AML-193 (cell line): ENCODE measurements at regions not wholly inside any gene's neighbourhood (a gene's known extent, or its start where the extent isn't known, plus 50 kb on each side); places are given as distances from the start of the nearest gene placed in this dataset.
"Not testable (repeated sequence)": the region's sequence is repeated elsewhere in the genome, so short reads cannot be mapped to it uniquely, and the experiment has no call there.

ENCODE experiments used
- DNase-seq, 2 experiments: peaks; one replicate each; lab custom pipeline; 2025; lab: John Stamatoyannopoulos, UW

DNA sequence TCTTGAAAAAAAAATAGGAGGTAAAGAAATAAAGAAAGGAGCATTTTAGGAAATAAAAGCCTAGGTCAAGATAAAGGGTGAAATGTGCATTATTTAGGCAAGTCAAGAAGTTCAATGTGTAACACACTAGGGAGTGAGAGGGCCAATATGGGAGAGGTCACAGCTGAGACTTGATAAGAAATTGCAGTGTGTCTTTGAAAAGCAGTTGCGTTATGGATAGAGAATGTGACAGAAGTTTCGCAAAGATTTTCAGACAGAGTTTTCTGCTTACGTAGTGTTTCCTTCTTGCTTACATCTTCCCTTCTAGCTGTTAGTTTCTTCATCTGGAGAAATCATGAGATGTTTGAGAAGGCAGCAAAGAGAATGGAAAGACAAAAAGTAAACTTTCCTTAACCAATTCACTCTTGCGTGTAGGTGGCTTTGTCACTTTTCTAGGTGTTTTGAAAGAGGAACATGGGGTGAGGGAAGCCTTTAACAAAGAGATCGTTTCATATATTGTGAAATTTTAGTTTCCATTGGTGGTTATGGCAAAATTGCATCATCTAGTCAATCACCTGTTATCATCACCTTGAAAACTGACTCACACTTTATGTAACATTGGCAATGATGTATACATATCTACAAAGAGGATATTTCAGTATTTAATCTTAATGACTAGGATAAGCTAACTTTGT is 975.5 kb downstream of the OLFM4 start:
- DNase-seq, result peak; percentile 87 to 89

DNA sequence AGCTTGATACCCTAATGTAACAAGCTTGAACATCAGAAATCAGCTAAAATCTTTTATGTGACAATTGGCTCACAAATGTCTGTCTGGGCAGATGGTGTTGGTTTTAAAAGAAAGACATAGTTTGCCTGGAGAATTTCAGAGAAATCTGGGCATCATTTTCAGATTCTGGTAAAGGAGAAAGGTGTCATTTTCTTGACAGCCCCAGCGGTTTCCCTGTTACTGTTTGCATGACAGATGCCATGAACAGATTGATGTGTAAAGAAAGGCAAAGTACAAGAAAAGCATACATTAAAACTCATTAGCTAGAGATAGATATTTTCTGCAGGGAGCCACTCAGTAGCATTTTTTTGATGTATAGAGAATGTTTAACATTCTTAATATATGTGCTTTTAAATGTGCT is 987.9 kb downstream of the OLFM4 start:
- no peak for DNase-seq

DNA sequence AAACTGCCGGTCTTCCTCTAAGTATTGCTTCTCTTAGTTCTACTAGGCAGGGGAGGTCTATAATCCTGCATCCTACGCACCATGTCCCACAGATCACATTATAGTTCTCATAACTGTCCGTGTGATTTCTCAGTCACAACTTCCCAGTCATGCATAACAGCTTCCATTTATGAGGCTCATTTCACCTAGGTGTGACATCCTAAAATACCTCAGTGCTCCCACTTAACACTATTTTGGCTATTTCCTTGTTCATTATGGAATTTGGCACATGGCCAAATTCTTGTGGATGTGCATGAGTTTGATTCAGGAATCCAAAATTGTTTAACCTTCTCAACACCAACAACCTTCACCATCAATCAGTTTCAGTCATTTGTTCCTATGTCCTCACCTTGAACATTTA is 989.9 kb downstream of the OLFM4 start:
- no peak for DNase-seq

DNA sequence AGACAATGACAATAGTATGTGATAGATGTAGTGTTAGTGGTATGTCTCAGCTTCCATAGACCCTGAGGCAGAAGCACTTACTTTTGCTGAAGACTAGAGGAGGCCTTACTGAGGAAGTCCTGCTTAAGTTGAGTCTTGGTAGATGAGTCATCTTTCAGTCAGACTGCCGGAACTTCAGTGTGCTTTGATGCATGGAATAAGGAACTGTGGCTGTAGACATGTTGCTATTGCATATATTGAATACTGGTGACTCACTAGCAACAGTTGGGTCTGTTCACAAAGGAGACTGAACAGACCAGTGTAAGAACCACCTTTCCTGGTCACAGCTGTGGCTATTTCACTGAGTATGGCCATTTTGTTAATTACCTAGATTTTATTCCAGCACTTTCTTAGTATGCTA is 1000.6 kb downstream of the OLFM4 start:
- peak; percentile 99 to 100 for DNase-seq

DNA sequence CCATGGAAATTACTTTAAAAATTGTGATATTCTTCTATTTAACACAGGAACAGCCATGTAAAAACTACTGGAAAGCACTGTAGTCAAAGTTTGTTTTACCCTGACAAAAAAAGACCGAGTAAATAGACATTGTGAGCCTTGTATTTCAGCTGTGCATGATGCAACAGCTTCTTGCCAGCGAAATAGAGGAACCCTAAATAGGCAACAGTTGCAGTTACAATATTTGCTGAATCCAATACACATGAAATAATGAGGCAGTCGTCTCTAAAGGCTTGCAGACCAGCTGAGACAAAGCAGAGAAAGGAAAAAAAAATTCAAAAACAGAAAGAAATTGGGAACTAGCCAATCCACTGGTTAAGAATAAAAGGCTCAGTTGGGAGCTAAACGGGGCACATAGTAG is 1001.1 kb downstream of the OLFM4 start:
- DNase-seq, result peak; percentile 79 to 90

DNA sequence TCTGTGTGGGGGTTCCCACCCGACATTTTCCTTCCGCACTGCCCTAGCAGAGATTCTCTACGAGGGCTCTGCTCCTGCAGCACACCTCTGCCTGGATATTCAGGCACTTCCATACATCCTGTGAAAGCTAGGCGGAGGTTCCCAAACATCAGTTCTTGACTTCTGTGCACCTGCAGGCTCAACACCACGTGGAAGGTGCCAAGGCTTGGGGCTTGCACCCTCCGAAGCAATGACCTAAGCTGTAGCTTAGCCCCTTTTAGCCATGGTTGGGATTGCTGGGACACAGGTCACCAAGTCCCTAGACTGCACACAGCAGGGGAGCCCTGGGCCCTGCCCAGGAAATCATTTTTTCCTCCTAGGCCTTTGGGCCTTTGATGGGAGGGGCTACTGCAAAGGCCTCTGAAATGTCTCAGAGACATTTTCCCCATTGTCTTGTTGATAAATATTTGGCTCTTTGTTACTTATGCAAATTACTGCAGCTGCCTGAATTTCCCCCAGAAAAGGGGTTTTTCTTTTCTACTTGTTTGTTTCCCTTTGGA is 1004.8 kb downstream of the OLFM4 start:
- DNase-seq, result no peak

DNA sequence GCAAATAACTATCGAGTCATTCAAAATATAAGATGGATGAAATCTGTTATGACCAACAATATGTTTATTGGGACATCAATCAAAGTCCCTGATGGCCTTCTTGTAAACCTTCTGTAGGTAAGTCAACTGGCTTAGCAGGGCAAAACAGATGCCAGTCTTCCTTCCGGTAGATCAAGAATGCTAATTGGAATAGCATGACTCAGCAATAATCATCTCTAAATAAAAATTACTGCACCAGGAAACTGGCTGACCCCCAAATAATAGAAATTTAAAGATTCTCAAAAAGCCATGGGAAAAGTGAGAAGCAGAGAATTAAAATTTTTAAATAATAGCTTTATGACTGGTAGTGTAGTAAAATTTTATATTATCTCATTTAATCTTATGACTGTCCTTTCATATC is 1005.4 kb downstream of the OLFM4 start:
- no peak for DNase-seq

DNA sequence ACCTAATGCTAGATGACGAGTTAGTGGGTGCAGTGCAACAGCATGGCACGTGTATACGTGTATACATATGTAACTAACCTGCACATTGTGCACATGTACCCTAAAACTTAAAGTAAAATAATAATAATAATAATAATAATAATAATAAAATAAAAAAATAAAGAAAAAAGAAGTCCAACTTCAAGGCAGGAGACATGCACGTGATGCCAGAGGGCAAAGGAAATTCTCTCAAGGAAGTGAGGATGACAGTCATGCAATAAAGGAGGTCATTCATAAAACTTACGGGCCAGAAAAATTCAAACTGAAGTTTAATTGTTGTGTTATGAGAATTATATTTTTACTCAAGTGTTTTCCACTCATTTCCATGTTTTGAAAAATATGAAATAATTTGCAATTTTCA is 1028.8 kb downstream of the OLFM4 start:
- not testable (repeated sequence) for DNase-seq

DNA sequence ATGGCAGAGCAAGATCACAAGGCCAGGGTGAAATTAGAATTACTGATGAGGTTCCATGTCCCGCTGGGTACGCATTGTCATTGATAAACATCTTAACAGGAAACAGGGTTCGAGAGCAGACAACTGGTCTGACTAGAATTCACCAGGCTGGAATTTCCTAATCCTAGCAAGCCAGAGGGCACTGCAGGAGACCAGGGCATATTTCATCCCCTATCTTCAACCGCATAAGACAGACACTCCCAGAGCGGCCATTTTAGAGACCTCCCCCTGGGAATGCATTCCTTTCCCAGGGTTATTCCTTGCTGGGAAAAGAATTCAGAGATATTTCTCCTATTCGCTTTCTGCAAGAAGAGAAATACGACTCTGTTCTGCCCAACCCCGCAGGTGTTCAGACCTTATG is 1041.3 kb downstream of the OLFM4 start:
- not testable (repeated sequence) for DNase-seq

DNA sequence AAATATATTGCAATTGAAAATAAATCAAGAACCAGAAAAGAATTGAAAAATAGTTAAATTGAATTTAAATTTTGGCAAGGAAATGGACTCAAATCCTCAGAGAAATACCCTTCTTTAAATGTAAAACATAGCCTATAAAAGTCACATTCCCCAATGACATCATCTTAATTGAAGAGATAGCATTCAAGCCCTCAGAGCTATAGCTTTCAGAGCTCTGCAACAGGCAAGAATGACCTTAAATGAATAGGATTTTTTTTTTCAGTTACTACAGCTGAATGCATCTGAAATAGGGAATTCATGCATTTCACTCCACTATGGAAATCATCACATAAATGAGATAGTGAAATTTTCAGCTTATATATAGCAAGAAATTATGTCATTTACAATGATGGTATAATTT is 1049.0 kb downstream of the OLFM4 start:
- DNase-seq, result no peak

DNA sequence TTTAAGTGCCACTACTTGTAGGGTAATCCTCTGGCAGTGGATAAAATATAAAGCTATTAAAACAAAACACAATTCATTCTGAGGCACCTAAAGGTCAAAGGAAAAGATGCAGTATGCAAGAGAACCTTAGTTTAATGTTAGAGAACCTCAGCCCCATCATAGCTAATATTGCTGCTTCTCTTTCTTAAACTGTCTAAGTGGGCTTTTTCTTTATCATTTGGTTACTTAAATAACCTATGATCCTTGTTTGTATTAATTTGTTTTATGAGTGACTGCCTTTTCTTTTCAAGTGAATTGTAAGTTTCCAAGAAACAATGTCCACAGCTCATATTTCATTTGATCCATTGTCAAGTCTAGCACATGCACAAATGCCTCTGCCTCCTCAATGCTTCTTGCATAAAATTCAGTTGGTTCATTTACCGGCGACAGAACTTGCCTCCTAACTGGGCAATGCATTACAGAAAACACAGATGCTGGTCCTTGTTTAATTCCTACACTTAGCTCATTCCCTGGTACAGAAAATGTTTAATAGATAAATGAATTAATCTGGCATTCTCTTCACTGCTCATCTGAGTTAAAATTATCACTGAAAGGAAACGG is 1049.8 kb downstream of the OLFM4 start:
- DNase-seq, result no peak

DNA sequence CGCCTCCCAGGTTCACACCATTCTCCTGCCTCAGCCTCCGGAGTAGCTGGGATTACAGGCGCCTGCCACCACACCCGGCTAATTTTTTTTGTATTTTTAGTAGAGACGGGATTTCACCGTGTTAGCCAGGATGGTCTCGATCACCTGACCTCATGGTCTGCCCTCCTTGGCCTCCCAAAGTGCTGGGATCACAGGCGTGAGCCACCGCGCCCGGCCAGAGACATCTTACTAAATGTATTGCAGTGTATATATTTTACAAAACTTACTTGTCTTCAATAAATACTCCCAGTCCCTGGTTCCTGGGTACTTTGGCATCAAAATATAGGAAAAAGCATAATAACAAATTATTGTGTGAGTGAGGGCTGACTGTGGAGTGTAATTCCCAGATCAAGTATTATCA is 1053.7 kb downstream of the OLFM4 start:
- DNase-seq, result not testable (repeated sequence)

DNA sequence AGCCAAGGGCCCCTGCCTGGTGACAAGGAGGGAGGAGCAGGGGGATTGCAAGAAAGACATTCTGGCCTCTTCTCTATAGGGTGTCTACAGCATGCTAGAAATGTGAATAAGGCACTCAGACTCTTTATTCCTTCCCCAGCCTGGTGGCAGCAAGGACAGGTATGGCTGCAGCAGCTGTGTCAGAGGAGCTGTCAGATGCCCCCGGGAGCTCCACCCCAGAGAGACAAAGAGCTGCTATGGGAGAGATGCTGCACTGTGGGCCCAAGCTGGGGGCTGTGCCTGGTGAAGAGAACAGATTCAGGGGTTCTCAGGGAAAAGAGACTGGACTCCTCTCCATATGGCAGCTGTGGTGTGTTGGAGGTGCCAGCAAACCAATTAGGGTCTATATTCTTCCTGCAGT is 1063.3 kb downstream of the OLFM4 start:
- no peak for DNase-seq

DNA sequence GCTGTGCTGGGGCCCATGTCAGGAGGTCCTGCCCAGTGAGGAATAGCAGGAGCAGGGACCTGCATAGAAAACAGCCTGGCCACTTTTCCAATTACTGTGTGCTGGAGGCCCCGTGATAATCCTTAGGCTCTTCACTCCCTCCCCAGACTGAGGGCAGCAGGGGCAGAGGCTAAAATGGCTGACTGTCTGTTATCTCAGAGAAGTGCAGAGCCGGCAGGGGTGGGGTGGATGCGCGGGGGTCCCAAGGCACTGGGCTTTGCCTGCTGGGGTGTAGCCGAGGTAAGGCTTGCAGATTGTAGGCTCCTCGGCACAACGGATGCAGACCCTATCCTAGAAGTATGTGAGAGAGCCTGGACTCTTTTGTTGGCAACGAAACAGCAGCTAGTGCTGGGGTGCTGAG is 1064.1 kb downstream of the OLFM4 start:
- no peak for DNase-seq

DNA sequence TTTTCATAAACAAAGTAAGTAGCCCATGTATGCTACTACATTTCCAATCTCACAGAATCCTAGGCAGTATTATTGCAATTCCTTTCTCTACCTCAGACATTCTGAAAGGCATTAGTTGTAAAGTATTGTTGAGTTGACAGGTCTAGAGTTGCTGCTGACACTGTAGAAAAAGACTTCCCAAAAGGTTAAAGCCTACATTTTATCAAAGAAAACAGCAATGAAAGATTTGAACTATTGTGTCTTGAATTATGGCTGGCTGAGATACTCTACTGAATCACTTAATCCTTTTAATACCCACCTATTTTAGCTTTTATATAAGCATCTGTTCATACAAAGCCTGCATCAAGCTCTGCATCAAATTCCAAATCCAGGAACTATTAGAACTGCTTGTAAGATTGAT is 1082.0 kb downstream of the OLFM4 start:
- no peak for DNase-seq

DNA sequence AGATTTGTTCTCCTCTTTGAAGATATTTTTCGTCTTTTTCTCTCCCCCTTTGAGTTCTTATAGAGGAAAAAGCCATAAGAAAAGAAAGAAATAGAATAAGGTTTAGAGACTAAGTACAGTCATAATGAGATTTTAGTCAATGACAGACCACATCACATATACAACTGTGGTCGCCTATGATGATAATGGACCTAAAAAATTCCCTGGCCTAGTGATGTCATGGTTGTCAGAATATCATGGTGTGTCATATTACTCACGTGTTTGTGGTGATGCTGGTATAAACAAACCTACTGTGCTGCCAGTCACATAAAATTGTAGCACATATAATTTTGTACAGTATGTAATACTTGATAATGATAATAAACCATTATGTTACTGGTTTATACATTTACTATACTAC is 1096.1 kb downstream of the OLFM4 start:
- no peak for DNase-seq

DNA sequence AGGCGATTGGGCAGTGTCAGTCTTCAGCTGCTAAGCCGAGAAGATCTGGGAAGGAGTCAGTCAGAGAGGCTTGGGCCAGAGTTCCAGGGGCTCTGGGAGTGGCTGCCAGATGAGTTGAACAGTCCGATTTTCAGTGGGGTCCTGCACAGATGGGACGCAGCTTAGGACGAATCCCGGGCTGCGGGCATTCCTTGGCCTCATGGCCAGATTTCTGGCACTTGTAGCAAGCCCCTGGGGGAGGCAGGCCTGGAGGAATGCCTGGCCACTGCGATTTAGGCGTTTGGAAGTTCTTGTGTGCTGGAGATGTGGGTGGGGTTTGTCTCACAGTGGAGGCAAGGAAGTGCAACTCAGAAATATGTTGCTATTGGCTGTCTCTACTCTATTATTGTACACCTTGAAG is 1102.3 kb downstream of the OLFM4 start:
- not testable (repeated sequence) for DNase-seq

DNA sequence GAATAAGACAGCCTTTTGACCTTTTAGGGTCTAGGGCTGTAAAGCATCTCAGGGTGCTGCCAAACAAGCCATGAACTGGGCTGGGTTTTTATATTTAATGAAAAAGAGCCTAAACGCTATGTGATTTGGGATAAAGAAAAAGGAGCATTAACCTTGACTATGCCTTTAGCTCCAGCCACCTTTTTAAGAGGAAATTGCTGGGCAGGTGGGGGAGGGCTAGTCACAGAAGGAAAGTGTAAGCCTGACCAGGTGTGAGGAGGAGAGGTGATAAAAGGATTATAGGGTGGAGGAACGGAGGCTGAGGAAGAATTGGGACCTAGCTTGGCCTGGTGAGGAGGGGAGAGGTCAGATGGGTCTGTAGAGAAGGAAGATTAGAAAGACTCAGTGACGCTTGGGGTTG is 1102.8 kb downstream of the OLFM4 start:
- not testable (repeated sequence) for DNase-seq

DNA sequence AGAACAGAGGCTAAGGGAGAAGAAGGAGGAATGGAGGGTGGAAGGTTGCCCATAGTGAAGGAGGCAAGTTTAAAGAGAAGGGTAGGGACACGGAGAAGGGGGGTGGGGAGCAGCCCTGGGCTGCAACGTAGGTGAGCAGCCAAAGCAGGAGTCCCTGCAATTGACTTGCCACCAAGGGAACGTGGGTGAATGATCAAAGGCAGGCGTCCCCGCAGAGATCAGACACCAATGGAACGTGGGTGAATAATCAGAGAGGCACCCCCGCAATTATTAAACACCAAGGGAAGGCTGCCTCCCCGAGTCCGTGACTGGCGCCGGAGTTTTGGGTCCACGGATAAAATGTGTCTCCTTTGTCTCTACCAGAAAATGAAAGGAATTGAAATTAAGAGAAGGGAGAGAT is 1103.5 kb downstream of the OLFM4 start:
- DNase-seq, result not testable (repeated sequence)

DNA sequence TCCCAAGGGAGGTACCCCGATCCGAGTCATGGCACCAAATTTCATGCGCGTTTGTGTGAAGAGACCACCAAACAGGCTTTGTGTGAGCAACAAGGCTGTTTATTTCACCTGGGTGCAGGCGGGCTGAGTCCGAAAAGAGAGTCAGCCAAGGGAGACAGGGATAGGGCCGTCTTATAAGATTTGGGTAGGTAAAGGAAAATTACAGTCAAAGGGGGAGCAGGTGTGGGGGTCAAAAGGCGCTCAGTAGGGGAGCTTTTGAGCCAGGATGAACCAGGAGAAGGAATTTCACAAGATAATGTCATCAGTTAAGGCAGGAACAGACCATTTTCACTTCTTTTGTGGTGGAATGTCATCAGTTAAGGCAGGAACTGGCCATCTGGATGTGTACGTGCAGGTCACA is 1104.1 kb downstream of the OLFM4 start:
- not testable (repeated sequence) for DNase-seq

DNA sequence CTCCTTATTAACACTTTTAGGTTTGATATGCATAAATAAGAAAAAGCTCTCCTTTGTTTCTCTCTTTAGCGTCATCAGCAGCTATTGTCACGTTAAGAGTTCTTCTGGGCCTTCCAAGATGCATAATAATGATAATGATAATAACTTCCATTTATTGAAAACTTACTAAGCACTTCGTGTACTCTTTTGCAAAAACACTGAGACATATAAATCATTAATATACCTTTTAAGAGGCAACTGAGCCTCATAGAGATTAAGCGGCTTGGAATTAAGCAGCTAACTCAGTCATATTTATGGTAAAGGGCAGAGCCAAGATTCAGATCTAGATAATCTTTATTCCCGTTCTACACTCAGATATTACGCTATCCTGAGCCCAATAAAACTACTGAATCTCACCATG is 1105.1 kb downstream of the OLFM4 start:
- no peak for DNase-seq

DNA sequence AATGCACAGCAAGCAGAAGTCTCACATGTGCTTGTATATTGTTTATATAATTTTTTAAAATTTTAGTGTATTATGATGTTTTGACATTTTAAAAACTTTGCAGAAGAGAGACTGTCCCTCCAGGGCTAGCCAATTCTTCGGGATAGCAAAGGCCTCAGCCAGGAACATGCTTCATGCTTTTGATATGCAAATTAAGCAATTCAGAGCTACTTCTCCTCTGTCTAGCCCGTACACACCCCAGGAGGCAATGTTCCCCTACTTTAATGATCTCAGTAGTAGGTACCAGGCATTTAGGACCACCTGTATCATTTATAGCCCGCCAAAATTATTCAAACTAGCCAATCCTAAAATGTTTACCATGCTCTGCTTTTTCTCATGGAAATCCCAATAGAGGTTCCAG is 1116.2 kb downstream of the OLFM4 start:
- no peak for DNase-seq

DNA sequence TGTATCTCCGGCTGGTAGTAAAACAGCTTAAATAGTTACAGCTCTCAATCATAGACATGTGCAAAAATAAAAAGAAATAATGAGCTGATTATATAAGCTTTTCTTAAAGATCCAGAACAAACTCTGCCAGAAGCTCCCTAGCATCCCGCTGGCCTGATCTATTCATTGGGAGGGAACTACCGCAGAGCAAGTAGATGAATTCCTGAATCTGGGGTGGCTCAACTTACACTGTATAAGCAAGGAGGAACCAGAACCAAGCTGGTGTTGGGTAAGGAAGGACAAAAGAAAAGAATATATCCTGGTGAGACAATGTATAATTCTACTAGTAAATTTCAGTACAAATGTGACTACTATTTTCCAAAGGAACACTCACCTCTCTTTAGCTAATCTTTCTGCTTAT is 1122.2 kb downstream of the OLFM4 start:
- no peak for DNase-seq

DNA sequence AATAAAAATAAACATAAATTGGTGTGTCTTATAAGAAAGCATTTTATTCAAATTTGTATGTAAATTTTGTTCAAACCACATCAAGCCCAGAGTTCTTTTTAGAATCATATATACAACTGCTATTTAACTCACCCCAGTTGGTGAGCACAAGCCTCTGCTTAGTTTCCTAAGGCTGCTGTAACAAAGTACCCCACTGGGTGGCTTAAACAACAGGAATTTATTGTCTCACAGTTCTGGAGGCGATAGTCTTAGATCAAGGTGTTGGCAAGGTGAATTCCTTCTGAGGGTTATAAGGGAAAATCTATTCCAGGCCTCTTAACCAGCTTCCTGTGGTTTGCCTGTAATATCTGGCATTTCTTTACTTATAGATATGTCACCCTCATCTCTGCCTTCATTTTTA is 1133.5 kb downstream of the OLFM4 start:
- no peak for DNase-seq
